ENCODE measurements at regions not wholly inside any gene's neighbourhood (a gene's known extent, or its start where the extent isn't known, plus 50 kb on each side); places are given as distances from the start of the nearest gene placed in this dataset.

DNA sequence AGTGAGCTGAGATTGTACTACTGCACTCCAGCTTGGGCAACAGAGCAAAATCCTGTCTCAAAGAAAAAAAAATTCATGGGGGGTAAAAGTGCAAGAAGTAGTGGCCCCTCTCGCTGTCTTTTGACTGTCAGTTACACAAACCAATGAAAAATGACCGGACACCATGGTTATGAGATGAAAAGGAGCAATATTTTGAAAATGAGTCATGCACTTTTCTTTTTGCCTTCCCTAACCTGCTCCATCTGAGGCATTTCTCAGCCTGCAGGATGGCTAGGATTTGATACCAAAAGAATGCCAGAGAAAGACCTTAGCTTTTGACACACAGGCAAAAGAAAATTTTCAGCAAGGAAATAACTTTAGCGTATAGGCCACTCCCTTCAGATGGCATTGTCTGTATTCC lies 181.7 kb upstream of the ARID1B start:
- Mint-ChIP-seq H3K9me3 (no peaks in the 10 kb centered on the region), H3K27ac (no peak overlapping the region), H3K4me3 (no peak overlapping the region), H3K36me3 (no peaks in the 10 kb centered on the region), H3K27me3 (ENCODE audit: low read depth) (peaks cover 37% of the 10 kb centered on the region), H3K4me1 (peaks cover 21% of the 10 kb centered on the region)
- DNase-seq (ENCODE audit: low spot score in 2 of 2, unreplicated experiment in 2 of 2) = no peak
- TF ChIP-seq, protein P1, sequence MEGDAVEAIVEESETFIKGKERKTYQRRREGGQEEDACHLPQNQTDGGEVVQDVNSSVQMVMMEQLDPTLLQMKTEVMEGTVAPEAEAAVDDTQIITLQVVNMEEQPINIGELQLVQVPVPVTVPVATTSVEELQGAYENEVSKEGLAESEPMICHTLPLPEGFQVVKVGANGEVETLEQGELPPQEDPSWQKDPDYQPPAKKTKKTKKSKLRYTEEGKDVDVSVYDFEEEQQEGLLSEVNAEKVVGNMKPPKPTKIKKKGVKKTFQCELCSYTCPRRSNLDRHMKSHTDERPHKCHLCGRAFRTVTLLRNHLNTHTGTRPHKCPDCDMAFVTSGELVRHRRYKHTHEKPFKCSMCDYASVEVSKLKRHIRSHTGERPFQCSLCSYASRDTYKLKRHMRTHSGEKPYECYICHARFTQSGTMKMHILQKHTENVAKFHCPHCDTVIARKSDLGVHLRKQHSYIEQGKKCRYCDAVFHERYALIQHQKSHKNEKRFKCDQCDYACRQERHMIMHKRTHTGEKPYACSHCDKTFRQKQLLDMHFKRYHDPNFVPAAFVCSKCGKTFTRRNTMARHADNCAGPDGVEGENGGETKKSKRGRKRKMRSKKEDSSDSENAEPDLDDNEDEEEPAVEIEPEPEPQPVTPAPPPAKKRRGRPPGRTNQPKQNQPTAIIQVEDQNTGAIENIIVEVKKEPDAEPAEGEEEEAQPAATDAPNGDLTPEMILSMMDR (IDR thresholded peaks at IDR 0.05; ENCODE audit: unreplicated experiment) = no peak

- Mint-ChIP-seq H3K4me1 (peaks cover 10% of the 10 kb centered on the region), H3K9me3 (no peaks in the 10 kb centered on the region), H3K4me3 (no peak overlapping the region), H3K27ac (no peak overlapping the region), H3K27me3 (ENCODE audit: low read depth) (peaks cover 37% of the 10 kb centered on the region), H3K36me3 (no peaks in the 10 kb centered on the region)
- TF ChIP-seq, protein P1 (IDR thresholded peaks at IDR 0.05; ENCODE audit: unreplicated experiment) = no peak
- no peak for DNase-seq (ENCODE audit: low spot score in 2 of 2, unreplicated experiment in 2 of 2)
Observed at GRCh38 chr6:156593893-156594292, 183.3 kb upstream of the ARID1B start.

GRCh38 chr6:156593127-156593526 lies 184.1 kb upstream of the ARID1B start:
- no peak for DNase-seq (ENCODE audit: low spot score in 2 of 2, unreplicated experiment in 2 of 2)
- H3K27me3 Mint-ChIP-seq (ENCODE audit: low read depth) = peaks cover 37% of the 10 kb centered on the region
- H3K9me3 Mint-ChIP-seq = no peaks in the 10 kb centered on the region
- TF ChIP-seq, protein P1 (IDR thresholded peaks at IDR 0.05; ENCODE audit: unreplicated experiment) = no peak
- no peak overlapping the region for H3K27ac Mint-ChIP-seq
- no peak overlapping the region for H3K4me3 Mint-ChIP-seq
- H3K4me1 Mint-ChIP-seq = peaks cover 3% of the 10 kb centered on the region
- H3K36me3 Mint-ChIP-seq = no peaks in the 10 kb centered on the region

GRCh38 chr6:156590482-156590881 lies 186.7 kb upstream of the ARID1B start:
- H3K9me3 Mint-ChIP-seq = peaks cover 2% of the 10 kb centered on the region
- H3K27ac Mint-ChIP-seq = no peak overlapping the region
- H3K27me3 Mint-ChIP-seq (ENCODE audit: low read depth) = peaks cover 27% of the 10 kb centered on the region
- peaks cover 11% of the 10 kb centered on the region for H3K4me1 Mint-ChIP-seq
- DNase-seq (ENCODE audit: low spot score in 2 of 2, unreplicated experiment in 2 of 2) = no peak
- TF ChIP-seq, protein P1 (IDR thresholded peaks at IDR 0.05; ENCODE audit: unreplicated experiment) = no peak
- H3K4me3 Mint-ChIP-seq = no peak overlapping the region
- no peaks in the 10 kb centered on the region for H3K36me3 Mint-ChIP-seq

- no peak overlapping the region for H3K27ac Mint-ChIP-seq
- no peak overlapping the region for H3K4me3 Mint-ChIP-seq
- TF ChIP-seq, protein P1 (IDR thresholded peaks at IDR 0.05; ENCODE audit: unreplicated experiment) = no peak
- H3K9me3 Mint-ChIP-seq = peaks cover 3% of the 10 kb centered on the region
- H3K27me3 Mint-ChIP-seq (ENCODE audit: low read depth) = peaks cover 30% of the 10 kb centered on the region
- peaks cover 11% of the 10 kb centered on the region for H3K4me1 Mint-ChIP-seq
- no peaks in the 10 kb centered on the region for H3K36me3 Mint-ChIP-seq
- no peak for DNase-seq (ENCODE audit: low spot score in 2 of 2, unreplicated experiment in 2 of 2)
Observed at GRCh38 chr6:156589281-156589680, 187.9 kb upstream of the ARID1B start.

GRCh38 chr6:156587751-156588301 lies 189.4 kb upstream of the ARID1B start:
- TF ChIP-seq, protein P1 (IDR thresholded peaks at IDR 0.05; ENCODE audit: unreplicated experiment) = no peak
- peak overlapping the region; percentile 55 for H3K27ac Mint-ChIP-seq
- H3K4me3 Mint-ChIP-seq = no peak overlapping the region
- no peaks in the 10 kb centered on the region for H3K36me3 Mint-ChIP-seq
- H3K27me3 Mint-ChIP-seq (ENCODE audit: low read depth) = peaks cover 33% of the 10 kb centered on the region
- peaks cover 3% of the 10 kb centered on the region for H3K9me3 Mint-ChIP-seq
- no peak for DNase-seq (ENCODE audit: low spot score in 2 of 2, unreplicated experiment in 2 of 2)
- peaks cover 11% of the 10 kb centered on the region for H3K4me1 Mint-ChIP-seq

Measured in mesothelial cell of epicardium (in vitro differentiated cells).